H9 (cell line): ENCODE measurements at regions not wholly inside any gene's neighbourhood (a gene's known extent, or its start where the extent isn't known, plus 50 kb on each side); places are given as distances from the start of the nearest gene placed in this dataset.
A peak's percentile ranks its signal among the peaks of the same experiment; 100 is the strongest.

Experiments
- DNase-seq: peaks from one replicate; pipeline ENCODE4 v3.0.0-alpha.2; 2017
- H2AFZ ChIP-seq: one replicate; pipeline ENCODE4 v1.6.1; 2013; ENCODE audit warnings: mild to moderate bottlenecking, low read length, control low read depth, moderate library complexity
- H2AK5ac ChIP-seq: 2 replicates; pipeline ENCODE4 v1.6.1; 2013; ENCODE audit warnings: low read length, control low read depth, mixed read lengths; ENCODE audit not compliant: insufficient read length
- H2BK120ac ChIP-seq: one replicate; pipeline ENCODE4 v1.6.1; 2013; ENCODE audit warnings: low read depth, mild to moderate bottlenecking, low read length, control low read depth, inconsistent platforms; ENCODE audit not compliant: poor library complexity, severe bottlenecking
- H2BK12ac ChIP-seq: 2 replicates; pipeline ENCODE4 v1.6.1; 2013; ENCODE audit warnings: low read length, control low read depth, mixed read lengths, low read depth; ENCODE audit not compliant: insufficient read length
- H2BK15ac ChIP-seq: 2 replicates; pipeline ENCODE4 v1.6.1; 2013; ENCODE audit warnings: low read depth, low read length, control low read depth
- H2BK20ac ChIP-seq: one replicate; pipeline ENCODE4 v1.6.1; 2013; ENCODE audit warnings: low read depth, mild to moderate bottlenecking, low read length, control low read depth, inconsistent platforms; ENCODE audit not compliant: poor library complexity, severe bottlenecking
- H2BK5ac ChIP-seq: 2 replicates; pipeline ENCODE4 v1.6.1; 2013; ENCODE audit warnings: low read length, control low read depth, mixed read lengths; ENCODE audit not compliant: insufficient read length
- H3K14ac ChIP-seq: 2 replicates; pipeline ENCODE4 v1.6.1; 2013; ENCODE audit warnings: low read length, control low read depth; ENCODE audit not compliant: insufficient read depth
- H3K18ac ChIP-seq: 2 replicates; pipeline ENCODE4 v1.6.1; 2013; ENCODE audit warnings: low read depth, mild to moderate bottlenecking, mixed read lengths, low read length, control low read depth; ENCODE audit not compliant: insufficient read length
- H3K23ac ChIP-seq: 2 replicates; pipeline ENCODE4 v1.6.1; 2013; ENCODE audit warnings: low read length, control low read depth, mixed read lengths, low read depth; ENCODE audit not compliant: insufficient read length
- H3K23me2 ChIP-seq: 2 replicates; pipeline ENCODE4 v1.6.1; 2013; ENCODE audit warnings: low read depth, mild to moderate bottlenecking, mixed read lengths, low read length, control low read depth; ENCODE audit not compliant: insufficient read length, poor library complexity, severe bottlenecking
- H3K27ac ChIP-seq: 2 replicates; pipeline ENCODE4 v1.5.1; 2013; ENCODE audit warnings: low read length, control low read depth, mixed read lengths, low read depth; ENCODE audit not compliant: insufficient read length
- H3K27me3 ChIP-seq: 2 replicates; pipeline ENCODE4 v1.6.1; 2013; ENCODE audit warnings: low read length, control low read depth, inconsistent platforms; ENCODE audit not compliant: insufficient read depth
- H3K4ac ChIP-seq: 2 replicates; pipeline ENCODE4 v1.6.1; 2013; ENCODE audit warnings: low read depth, mild to moderate bottlenecking, control low read depth, inconsistent platforms, low read length, moderate library complexity
- H3K4me1 ChIP-seq: 2 replicates; pipeline ENCODE4 v1.6.1; 2013; ENCODE audit warnings: low read length, control low read depth, inconsistent platforms; ENCODE audit not compliant: insufficient read depth
- H3K4me2 ChIP-seq: 2 replicates; pipeline ENCODE4 v1.6.1; 2013; ENCODE audit warnings: low read length, control low read depth, mixed read lengths; ENCODE audit not compliant: insufficient read length, insufficient read depth
- H3K56ac ChIP-seq: 2 replicates; pipeline ENCODE4 v1.6.1; 2013; ENCODE audit warnings: low read depth, mild to moderate bottlenecking, mixed read lengths, low read length, control low read depth; ENCODE audit not compliant: insufficient read length
- H3K79me1 ChIP-seq: 2 replicates; pipeline ENCODE4 v1.6.1; 2013; ENCODE audit warnings: low read depth, mild to moderate bottlenecking, moderate library complexity, low read length, control low read depth, inconsistent platforms; ENCODE audit not compliant: insufficient read depth, poor library complexity, severe bottlenecking
- H3K79me2 ChIP-seq: 2 replicates; pipeline ENCODE4 v1.6.1; 2013; ENCODE audit warnings: low read length, control low read depth, inconsistent platforms; ENCODE audit not compliant: insufficient read depth
- H3K9ac ChIP-seq: 2 replicates; pipeline ENCODE4 v1.6.1; 2013; ENCODE audit warnings: low read length, control low read depth, mixed read lengths; ENCODE audit not compliant: insufficient read length; ENCODE audit errors: extremely low read depth
- H3K9me3 ChIP-seq: one replicate; pipeline ENCODE4 v1.6.1; 2013; ENCODE audit warnings: low read depth, low read length, inconsistent platforms; ENCODE audit not compliant: control insufficient read depth
- H3T11ph ChIP-seq: one replicate; pipeline ENCODE4 v1.6.1; 2013; ENCODE audit warnings: mild to moderate bottlenecking, low read length, control low read depth, inconsistent platforms
- H4K20me1 ChIP-seq: one replicate; pipeline ENCODE4 v1.6.1; 2013; ENCODE audit not compliant: control insufficient read depth, insufficient read length, insufficient read depth
- H4K5ac ChIP-seq: 2 replicates; pipeline ENCODE4 v1.6.1; 2013; ENCODE audit warnings: low read depth, mild to moderate bottlenecking, mixed read lengths, low read length, control low read depth; ENCODE audit not compliant: insufficient read length
- H4K8ac ChIP-seq: replicated peaks from 2 replicates; pipeline ENCODE4 v1.6.1; 2013; ENCODE audit warnings: low read length, control low read depth, mixed read lengths, low read depth; ENCODE audit not compliant: insufficient read length
- H4K91ac ChIP-seq: 2 replicates; pipeline ENCODE4 v1.6.1; 2013; ENCODE audit warnings: low read depth, mild to moderate bottlenecking, moderate library complexity, mixed read lengths, low read length, control low read depth; ENCODE audit not compliant: insufficient read length
- H3K27ac Mint-ChIP-seq, 3 experiments: 2 replicates in 2 of 3; 3 replicates in 1 of 3; pipeline ENCODE4 v1.8.0; 2020 to 2021; ENCODE audit warnings: mixed read lengths in 3 of 3, mild to moderate bottlenecking in 1 of 3, moderate library complexity in 1 of 3
- H3K27me3 Mint-ChIP-seq: 2 replicates; pipeline ENCODE4 v1.8.0; 2021; ENCODE audit warnings: low read depth, mild to moderate bottlenecking, moderate library complexity, mixed read lengths
- H3K36me3 Mint-ChIP-seq, 3 experiments: 2 replicates in 2 of 3; 3 replicates in 1 of 3; pipeline ENCODE4 v1.8.0; 2020 to 2021; ENCODE audit warnings: low read depth in 3 of 3, mixed read lengths in 3 of 3; ENCODE audit not compliant: insufficient read depth in 1 of 3
- H3K4me1 Mint-ChIP-seq, 2 experiments: 2 replicates each; pipeline ENCODE4 v1.8.0; 2020; ENCODE audit warnings: mixed read lengths in 2 of 2
- H3K4me3 Mint-ChIP-seq, 2 experiments: 2 replicates in 1 of 2; 3 replicates in 1 of 2; pipeline ENCODE4 v1.8.0; 2020 to 2021; ENCODE audit warnings: mild to moderate bottlenecking in 2 of 2, mixed read lengths in 2 of 2, moderate library complexity in 1 of 2
- H3K9me3 Mint-ChIP-seq, 2 experiments: 2 replicates in 1 of 2; 3 replicates in 1 of 2; pipeline ENCODE4 v1.8.0; 2020; ENCODE audit warnings: mild to moderate bottlenecking in 2 of 2, mixed read lengths in 2 of 2, moderate library complexity in 1 of 2
- WGBS: extraction: QIAGEN DNeasy Blood & Tissue Kit; methylation state at CpG from one replicate; pipeline ENCODE4 v1.1.7; 2013; ENCODE audit warnings: missing lambda C conversion rate, low lambda C conversion rate, mixed read lengths; ENCODE audit not compliant: insufficient read length; ENCODE audit errors: extremely low coverage; 5-methylcytosine and 5-hydroxymethylcytosine counted together
- TF ChIP-seq, protein P1 (sequence below): fragments of 200-600 bp; sonication (generic); conservative IDR thresholded peaks from 3 replicates; pipeline ENCODE4 v1.8.0; 2021; ENCODE audit warnings: antibody characterized with exemption, mild to moderate bottlenecking

DNA sequence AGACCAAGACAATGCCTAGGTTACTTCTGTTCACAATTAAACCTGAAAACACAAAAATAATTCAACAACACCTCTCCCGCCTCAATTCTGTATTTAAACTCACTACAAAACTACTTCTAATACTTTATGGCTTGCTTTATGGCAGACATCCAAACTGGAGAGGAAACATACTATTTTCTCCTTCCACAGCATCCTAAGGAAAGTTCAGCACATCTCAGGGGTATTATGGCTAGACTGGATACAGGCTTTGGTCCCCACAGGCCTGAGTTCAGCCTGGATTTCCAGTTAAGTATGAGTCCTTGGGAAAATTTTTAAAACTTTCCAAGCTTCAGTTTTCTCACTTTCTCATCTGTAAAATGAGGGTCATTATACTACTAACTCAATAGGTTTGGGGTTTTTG lies 480.2 kb downstream of the CAAP1 start:
- no peaks in the 10 kb centered on the region for H3K9me3 ChIP-seq
- H3K14ac ChIP-seq, result no peak overlapping the region
- H3K18ac ChIP-seq, result no peak overlapping the region
- Mint-ChIP-seq H3K36me3 (0 out of 7 replicates have a peak, but pooled peaks cover 0 to 3% (median 1%) of the 10 kb centered on the region in 3 experiments), H3K4me3 (no peak overlapping the region), H3K27ac (peak overlapping the region in 1 of 3 experiments; percentile 25; a peak in 1 of 7 replicates), H3K27me3 (no peaks in the 10 kb centered on the region), H3K4me1 (peaks cover 11 to 13% of the 10 kb centered on the region in 2 experiments), H3K9me3 (no peaks in the 10 kb centered on the region; a peak in 1 of 5 replicates)
- no peak overlapping the region for H2AFZ ChIP-seq
- WGBS, result 100% methylated on average over 1 of the region's 1 CpG
- no peak overlapping the region for H3K4me2 ChIP-seq
- no peak overlapping the region for H2BK20ac ChIP-seq
- H2BK5ac ChIP-seq, result no peak overlapping the region
- no peak for DNase-seq
- no peaks in the 10 kb centered on the region for H3K79me2 ChIP-seq
- H2BK120ac ChIP-seq, result no peak overlapping the region
- H3K23ac ChIP-seq, result no peak overlapping the region
- H2AK5ac ChIP-seq, result no peak overlapping the region
- H3K56ac ChIP-seq, result no peak overlapping the region
- no peaks in the 10 kb centered on the region for H3K79me1 ChIP-seq
- no peak overlapping the region for H3K27ac ChIP-seq
- no peaks in the 10 kb centered on the region for H3K23me2 ChIP-seq
- no peak overlapping the region for H3K4ac ChIP-seq
- H3K27me3 ChIP-seq, result no peaks in the 10 kb centered on the region
- no peak overlapping the region for H4K91ac ChIP-seq
- TF ChIP-seq, protein P1, sequence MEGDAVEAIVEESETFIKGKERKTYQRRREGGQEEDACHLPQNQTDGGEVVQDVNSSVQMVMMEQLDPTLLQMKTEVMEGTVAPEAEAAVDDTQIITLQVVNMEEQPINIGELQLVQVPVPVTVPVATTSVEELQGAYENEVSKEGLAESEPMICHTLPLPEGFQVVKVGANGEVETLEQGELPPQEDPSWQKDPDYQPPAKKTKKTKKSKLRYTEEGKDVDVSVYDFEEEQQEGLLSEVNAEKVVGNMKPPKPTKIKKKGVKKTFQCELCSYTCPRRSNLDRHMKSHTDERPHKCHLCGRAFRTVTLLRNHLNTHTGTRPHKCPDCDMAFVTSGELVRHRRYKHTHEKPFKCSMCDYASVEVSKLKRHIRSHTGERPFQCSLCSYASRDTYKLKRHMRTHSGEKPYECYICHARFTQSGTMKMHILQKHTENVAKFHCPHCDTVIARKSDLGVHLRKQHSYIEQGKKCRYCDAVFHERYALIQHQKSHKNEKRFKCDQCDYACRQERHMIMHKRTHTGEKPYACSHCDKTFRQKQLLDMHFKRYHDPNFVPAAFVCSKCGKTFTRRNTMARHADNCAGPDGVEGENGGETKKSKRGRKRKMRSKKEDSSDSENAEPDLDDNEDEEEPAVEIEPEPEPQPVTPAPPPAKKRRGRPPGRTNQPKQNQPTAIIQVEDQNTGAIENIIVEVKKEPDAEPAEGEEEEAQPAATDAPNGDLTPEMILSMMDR, result no peak
- no peak overlapping the region for H2BK12ac ChIP-seq
- no peaks in the 10 kb centered on the region for H3K4me1 ChIP-seq
- no peak overlapping the region for H4K5ac ChIP-seq
- H4K8ac ChIP-seq, result no peak overlapping the region
- no peak overlapping the region for H3T11ph ChIP-seq
- no peaks in the 10 kb centered on the region for H4K20me1 ChIP-seq
- no peak overlapping the region for H3K9ac ChIP-seq
- no peak overlapping the region for H2BK15ac ChIP-seq
